COR-L47 (cell line): ENCODE measurements at regions not wholly inside any gene's neighbourhood (a gene's known extent, or its start where the extent isn't known, plus 50 kb on each side); places are given as distances from the start of the nearest gene placed in this dataset.
"Not testable (repeated sequence)": the region's sequence is repeated elsewhere in the genome, so short reads cannot be mapped to it uniquely, and the experiment has no call there.

ENCODE experiments used
- DNase-seq: peaks from one replicate; lab custom pipeline; 2025; lab: John Stamatoyannopoulos, UW

DNA sequence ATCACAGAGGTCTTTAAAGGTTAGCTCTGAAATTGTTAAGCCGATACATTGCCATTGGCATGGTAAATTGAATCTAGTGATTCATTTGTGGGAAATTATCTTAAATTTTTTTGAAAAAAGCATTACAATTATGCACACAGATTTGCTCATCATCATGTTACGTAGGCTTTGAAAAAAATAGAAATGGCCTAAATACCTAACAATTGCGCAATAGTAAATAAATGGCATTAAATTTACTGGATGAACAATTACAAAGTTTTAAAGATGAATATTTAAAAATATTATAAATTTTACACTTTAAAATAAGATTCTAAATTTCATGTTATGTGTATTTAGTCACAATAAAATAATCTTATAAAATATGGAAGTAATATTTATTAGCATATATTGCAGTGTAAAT is 171.3 kb downstream of the RPRM start:
- DNase-seq = no peak

- DNase-seq = no peak
Measured at GRCh38 chr2:153299809-153300208, 178.8 kb downstream of the RPRM start.

DNA sequence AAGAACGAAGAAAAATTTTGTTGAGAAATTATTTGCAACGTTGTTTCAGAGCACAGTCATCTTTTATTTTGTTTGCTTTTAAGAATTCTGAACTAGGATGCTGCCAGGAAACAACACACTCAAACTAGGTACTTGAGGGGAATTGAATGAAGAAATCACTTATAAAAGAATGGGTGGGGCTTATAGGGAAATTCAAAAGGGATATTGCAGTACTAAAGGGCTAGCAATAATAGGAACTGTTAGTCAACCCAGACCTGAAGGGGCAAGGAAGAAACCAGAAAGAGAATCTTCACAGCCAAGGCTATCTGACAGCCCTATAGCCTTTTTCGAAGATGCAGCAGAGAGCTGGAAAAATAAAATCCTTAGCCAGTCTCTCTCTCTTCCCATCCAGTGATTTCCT is 179.3 kb downstream of the RPRM start:
- DNase-seq = no peak

- DNase-seq = no peak
Measured at GRCh38 chr2:153294199-153294786, 184.3 kb downstream of the RPRM start.

GRCh38 chr2:153291718-153292117 is 186.8 kb downstream of the RPRM start:
- no peak for DNase-seq

DNA sequence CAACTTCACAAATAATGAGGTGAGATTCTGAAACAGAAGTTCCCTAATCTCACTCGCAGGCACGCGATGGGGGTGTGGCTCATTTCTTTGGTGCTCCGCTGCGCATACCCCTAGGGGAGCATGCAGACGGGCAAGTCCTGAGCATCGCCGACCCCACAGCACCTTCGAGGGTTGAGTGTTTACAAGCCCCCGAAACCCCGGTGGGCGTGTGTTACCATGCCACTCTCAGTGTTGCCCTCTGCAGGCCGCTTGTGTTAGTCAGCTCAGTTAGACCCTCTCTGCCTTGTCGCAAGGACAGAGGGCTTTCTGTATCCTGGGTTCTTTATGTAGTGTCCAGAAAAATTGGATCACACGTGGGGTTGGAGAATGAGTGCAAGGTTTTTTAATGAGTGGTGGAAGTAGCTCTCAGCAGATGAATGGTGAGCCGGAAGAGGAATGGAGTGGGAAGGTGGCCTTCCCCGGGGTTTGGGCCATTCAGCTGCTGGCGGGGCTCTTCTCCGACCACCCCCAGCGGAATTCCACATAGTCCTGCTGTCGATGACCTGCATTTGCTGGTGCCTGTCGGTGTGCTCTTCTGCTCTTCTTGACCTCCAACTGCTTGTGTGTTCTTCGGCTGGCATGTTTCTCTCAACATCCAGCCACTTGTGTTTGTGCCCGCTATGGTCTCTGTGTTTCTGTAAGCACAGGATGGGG is 191.3 kb downstream of the RPRM start:
- no peak for DNase-seq

GRCh38 chr2:153268941-153269461 is 209.6 kb downstream of the RPRM start:
- no peak for DNase-seq

DNA sequence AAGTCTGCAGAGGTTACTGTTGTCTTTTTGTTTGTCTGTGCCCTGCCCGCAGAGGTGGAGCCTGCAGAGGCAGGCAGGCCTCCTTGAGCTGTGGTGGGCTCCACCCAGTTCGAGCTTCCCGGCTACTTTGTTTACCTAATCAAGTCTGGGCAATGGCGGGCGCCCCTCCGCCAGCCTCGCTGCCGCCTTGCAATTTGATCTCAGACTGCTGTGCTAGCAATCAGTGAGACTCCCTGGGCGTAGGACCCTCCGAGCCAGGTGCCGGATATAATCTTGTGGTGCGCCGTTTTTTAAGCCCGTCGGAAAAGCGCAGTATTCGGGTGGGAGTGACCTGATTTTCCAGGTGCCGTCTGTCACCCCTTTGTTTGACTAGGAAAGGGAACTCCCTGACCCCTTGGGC is 221.7 kb downstream of the RPRM start:
- DNase-seq = not testable (repeated sequence)

DNA sequence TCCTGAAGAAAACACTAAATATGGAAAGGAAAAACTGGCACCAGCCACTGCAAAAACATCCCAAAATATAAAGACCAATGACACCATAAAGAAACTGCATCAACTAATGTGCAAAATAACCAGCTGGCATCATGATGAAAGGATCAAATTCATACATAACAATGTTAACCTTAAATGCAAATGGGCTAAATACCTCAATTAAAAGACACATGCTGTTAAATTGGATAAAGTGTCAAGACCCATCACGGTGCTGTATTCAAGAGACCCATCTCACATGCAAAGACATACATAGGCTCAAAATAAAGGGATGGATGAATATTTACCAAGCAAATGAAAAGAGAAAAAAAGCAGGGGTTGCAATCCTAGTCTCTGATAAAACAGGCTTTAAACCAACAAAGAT is 231.9 kb downstream of the RPRM start:
- DNase-seq = not testable (repeated sequence)

GRCh38 chr2:153235516-153235915 is 243.0 kb downstream of the RPRM start:
- DNase-seq = no peak

DNA sequence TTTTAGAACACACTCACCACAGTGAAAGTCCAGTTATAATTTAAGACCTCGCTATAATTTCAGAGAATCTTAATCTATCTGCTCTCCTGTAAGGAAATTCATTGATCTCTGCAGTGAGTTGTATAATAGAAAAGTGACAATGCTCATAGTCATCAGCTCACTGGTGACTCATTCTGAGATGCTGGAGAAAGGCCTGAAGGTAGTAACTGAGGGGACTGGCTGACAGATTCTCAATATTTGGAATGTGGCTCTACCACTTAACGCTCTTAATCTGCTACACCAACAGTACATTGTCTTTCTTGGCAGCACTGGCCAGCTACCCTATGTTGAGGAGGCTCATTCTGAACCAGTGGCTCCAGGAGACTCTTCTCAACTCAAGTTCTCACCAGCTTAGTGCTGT is 246.1 kb downstream of the RPRM start:
- DNase-seq = no peak

- no peak for DNase-seq
Measured at GRCh38 chr2:153230977-153231376, 247.6 kb downstream of the RPRM start.

- no peak for DNase-seq
Measured at GRCh38 chr2:153228904-153229303, 249.7 kb downstream of the RPRM start.

DNA sequence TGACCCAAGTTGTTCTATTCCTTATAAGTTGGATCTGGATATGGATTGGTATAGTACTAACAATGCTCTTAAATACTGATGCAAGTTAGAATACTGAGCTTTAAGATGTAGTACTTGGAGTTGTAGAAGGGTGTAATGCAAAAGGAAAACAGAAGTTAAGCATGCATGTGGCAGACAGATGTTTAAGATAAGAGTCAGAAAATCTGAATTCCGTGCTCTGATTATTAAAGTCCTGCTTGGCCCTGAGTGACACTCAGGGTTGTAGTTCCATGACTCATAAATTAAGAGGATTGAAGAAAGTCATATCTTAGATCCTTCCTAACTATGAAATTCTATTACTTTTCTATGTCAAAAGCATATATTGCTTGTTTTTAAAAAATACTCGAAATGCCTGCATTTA is 250.6 kb downstream of the RPRM start:
- no peak for DNase-seq

GRCh38 chr2:153222231-153223165 is 256.1 kb downstream of the RPRM start:
- DNase-seq = no peak

- no peak for DNase-seq
Measured at GRCh38 chr2:153221506-153221905, 257.1 kb downstream of the RPRM start.

DNA sequence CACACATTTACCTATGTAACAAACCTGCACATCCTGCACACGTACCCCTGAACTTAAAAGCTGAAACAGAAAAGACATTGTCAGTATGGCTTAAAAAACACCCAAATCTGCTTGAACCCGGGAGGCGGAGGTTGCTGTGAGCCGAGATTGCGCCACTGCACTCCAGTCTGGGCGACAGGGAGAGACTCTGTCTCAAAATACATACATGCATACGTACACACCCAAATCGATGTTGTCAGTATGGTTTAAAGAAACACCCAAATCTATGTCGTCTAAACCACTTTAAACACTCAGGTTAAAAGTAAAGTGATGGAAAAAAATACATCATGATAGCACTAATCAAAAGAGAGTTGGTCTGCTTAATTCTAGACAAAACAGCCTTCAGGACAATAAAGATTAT is 257.5 kb downstream of the RPRM start:
- DNase-seq = no peak

GRCh38 chr2:153218851-153219250 is 259.7 kb downstream of the RPRM start:
- DNase-seq = no peak

- DNase-seq = no peak
Measured at GRCh38 chr2:153214337-153214736, 264.2 kb downstream of the RPRM start.

GRCh38 chr2:153213022-153213421 is 265.5 kb downstream of the RPRM start:
- no peak for DNase-seq

GRCh38 chr2:153197402-153198386 is 280.9 kb downstream of the RPRM start:
- DNase-seq = no peak
